Tibial artery (tissue), 4 donors: ENCODE measurements at regions not wholly inside any gene's neighbourhood (a gene's known extent, or its start where the extent isn't known, plus 50 kb on each side); places are given as distances from the start of the nearest gene placed in this dataset.

ENCODE experiments used
- DNase-seq, 2 donors: peaks; one replicate each; pipeline ENCODE4 v3.0.0-alpha.2; 2019
- H3K27ac ChIP-seq, 2 donors: fragments of 200-600 bp; sonication (generic) in 1 of 2; 1 replicate in 1 of 2; 2 replicates in 1 of 2; pipeline ENCODE4 v1.5.1; 2018 to 2019; ENCODE audit warnings: mild to moderate bottlenecking in 1 of 2
- H3K27me3 ChIP-seq, 2 donors: fragments of 200-600 bp; sonication (generic) in 1 of 2; one replicate each; pipeline versions ENCODE4 v1.5.1 to v1.6.0; 2016 to 2019
- H3K36me3 ChIP-seq, 3 donors: fragments of 200-600 bp; sonication (generic) in 2 of 3; one replicate each; pipeline ENCODE4 v1.5.1; 2016 to 2019; ENCODE audit warnings: mild to moderate bottlenecking in 2 of 3
- H3K4me1 ChIP-seq, 4 donors: fragments of 200-600 bp; sonication (generic) in 2 of 4; 1 replicate in 3 of 4; 2 replicates in 1 of 4; pipeline ENCODE4 v1.5.1; 2016 to 2019
- H3K4me3 ChIP-seq, 2 donors: fragments of 200-600 bp; sonication (generic) in 1 of 2; 1 replicate in 1 of 2; 2 replicates in 1 of 2; pipeline ENCODE4 v1.5.1; 2018 to 2019; ENCODE audit warnings: mild to moderate bottlenecking in 2 of 2
- H3K9me3 ChIP-seq, 3 donors: fragments of 200-600 bp; sonication (generic) in 1 of 3; one replicate each; pipeline ENCODE4 v1.5.1; 2016 to 2019
- intact Hi-C: fragments of 100-400 bp; cut with DNase I; formaldehyde crosslinking; loops from one replicate; pipeline ENCODE4 v1.15.0; 2023; ENCODE audit warnings: low total_unique reads
- TF ChIP-seq, protein P1 (sequence below), 2 experiments: fragments of 200-600 bp in 1 of 2; fragments of 450-650 bp in 1 of 2; IDR thresholded peaks; one replicate each; pipeline ENCODE4 v1.5.1; 2017 to 2019; ENCODE audit warnings: antibody characterized with exemption in 2 of 2, mild to moderate bottlenecking in 1 of 2, moderate library complexity in 1 of 2

DNA sequence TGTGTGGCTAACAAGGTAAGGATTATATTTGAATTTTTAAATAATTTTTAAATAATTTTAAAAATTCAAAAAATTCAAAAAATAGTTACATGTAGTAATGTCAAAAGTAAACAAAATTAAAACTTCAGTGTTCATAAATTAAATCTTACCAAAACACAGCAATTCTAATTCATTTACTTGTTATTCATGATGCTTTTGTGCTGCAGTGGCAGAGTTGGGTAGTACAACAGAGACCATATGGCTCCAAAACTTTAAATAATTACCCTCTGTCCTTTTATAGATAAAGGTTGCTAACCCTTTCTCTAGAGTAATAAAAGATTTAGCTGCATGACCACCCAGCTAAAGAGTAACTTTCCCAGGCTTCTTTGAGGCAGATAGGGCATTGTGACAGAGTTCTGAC, 1355.6 kb downstream of the FSTL5 start:
- H3K4me1 ChIP-seq, result no peaks in the 10 kb centered on the region
- H3K27ac ChIP-seq, result no peak overlapping the region
- TF ChIP-seq, protein P1, sequence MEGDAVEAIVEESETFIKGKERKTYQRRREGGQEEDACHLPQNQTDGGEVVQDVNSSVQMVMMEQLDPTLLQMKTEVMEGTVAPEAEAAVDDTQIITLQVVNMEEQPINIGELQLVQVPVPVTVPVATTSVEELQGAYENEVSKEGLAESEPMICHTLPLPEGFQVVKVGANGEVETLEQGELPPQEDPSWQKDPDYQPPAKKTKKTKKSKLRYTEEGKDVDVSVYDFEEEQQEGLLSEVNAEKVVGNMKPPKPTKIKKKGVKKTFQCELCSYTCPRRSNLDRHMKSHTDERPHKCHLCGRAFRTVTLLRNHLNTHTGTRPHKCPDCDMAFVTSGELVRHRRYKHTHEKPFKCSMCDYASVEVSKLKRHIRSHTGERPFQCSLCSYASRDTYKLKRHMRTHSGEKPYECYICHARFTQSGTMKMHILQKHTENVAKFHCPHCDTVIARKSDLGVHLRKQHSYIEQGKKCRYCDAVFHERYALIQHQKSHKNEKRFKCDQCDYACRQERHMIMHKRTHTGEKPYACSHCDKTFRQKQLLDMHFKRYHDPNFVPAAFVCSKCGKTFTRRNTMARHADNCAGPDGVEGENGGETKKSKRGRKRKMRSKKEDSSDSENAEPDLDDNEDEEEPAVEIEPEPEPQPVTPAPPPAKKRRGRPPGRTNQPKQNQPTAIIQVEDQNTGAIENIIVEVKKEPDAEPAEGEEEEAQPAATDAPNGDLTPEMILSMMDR (IDR thresholded peaks at IDR 0.05), result no peak
- DNase-seq, result no peak
- H3K9me3 ChIP-seq, result no peaks in the 10 kb centered on the region
- H3K36me3 ChIP-seq, result no peaks in the 10 kb centered on the region
- no peak overlapping the region for H3K4me3 ChIP-seq
- no peaks in the 10 kb centered on the region for H3K27me3 ChIP-seq
- intact Hi-C loops, result no loop called here

DNA sequence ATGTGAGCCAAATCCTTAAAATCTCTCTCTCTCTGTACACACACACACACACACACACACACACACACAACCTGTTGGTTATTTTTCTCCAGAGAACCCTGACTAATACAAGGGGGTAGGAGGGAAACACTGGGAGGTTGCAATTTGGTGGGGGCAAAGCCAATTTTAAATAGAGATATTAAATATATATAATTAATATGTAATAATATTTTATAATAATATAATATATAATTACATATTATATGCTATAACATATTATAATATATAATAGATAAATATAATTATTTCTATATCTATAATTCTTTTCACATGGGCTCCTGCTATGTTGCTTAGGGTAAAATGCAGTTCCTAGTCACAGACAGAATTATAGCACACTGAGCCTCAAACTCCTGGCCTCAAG, 1354.2 kb downstream of the FSTL5 start:
- DNase-seq, result no peak
- no peak overlapping the region for H3K4me3 ChIP-seq
- intact Hi-C loops, result no loop called here
- no peaks in the 10 kb centered on the region for H3K9me3 ChIP-seq
- no peaks in the 10 kb centered on the region for H3K36me3 ChIP-seq
- no peaks in the 10 kb centered on the region for H3K4me1 ChIP-seq
- H3K27ac ChIP-seq, result no peak overlapping the region
- H3K27me3 ChIP-seq, result no peaks in the 10 kb centered on the region
- TF ChIP-seq, protein P1 (IDR thresholded peaks at IDR 0.05), result no peak

DNA sequence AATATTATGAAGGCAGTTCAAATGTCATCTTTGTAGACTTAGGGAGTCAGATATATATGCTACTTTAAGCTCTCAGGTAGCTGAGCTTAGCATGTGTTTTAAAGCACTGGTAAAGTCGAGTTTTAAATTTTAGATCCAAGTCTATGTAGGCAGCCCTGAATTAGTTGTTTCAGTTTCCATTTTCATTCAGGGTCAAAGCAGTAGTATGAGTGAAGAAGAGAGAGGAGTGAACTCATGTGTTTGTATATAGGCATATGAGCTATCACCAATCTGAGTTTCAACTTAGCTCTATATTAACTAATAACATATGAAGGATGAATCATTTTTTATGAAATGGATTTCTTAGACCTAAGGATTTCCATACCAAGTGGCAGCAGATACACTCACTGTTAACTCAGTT, 1353.4 kb downstream of the FSTL5 start:
- Histone ChIP-seq H3K27ac (no peak overlapping the region), H3K9me3 (no peaks in the 10 kb centered on the region), H3K36me3 (no peaks in the 10 kb centered on the region), H3K4me3 (no peak overlapping the region), H3K4me1 (no peaks in the 10 kb centered on the region), H3K27me3 (no peaks in the 10 kb centered on the region)
- TF ChIP-seq, protein P1 (IDR thresholded peaks at IDR 0.05), result no peak
- no peak for DNase-seq
- intact Hi-C loops, result no loop called here

DNA sequence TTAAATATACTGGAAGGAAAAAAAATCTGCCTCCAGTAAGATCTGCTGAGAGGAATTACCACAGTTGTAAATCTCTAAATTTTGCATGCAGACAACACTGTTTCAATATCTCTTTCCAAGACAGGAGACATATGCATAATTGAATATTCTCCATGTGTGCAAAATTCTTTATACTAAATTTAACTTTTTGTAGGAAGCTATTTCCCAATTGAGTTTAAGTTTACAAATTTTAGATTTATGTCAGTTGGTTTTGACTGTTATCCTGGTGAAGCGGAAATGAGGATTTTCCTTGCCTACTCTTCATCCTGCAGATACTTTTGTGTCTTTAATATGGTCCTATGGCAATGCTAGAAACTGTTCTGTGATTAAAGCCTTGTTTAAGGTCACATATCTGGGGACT, 1352.9 kb downstream of the FSTL5 start:
- TF ChIP-seq, protein P1 (IDR thresholded peaks at IDR 0.05), result no peak
- no peaks in the 10 kb centered on the region for H3K4me1 ChIP-seq
- DNase-seq, result no peak
- H3K27me3 ChIP-seq, result no peaks in the 10 kb centered on the region
- no peak overlapping the region for H3K4me3 ChIP-seq
- no peaks in the 10 kb centered on the region for H3K9me3 ChIP-seq
- intact Hi-C loops, result no loop called here
- H3K36me3 ChIP-seq, result no peaks in the 10 kb centered on the region
- H3K27ac ChIP-seq, result no peak overlapping the region

DNA sequence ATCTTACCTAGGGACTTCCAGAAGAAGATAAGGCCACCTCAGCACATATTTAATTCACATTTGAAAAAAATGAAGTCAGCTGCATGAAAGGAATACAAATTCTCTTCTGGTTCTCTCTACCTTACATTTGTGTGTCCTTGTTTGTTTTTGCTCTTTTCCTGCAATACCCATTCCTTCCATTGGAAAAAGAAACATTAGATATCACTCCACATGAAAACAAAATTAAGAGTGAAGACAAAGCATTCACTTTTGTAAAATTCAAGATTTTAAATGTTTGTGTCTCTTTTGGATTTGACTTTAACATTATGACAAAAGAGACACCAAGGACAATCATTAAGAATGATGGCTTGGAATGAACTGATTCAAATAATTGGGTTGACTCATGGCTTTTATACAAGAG, 1351.8 kb downstream of the FSTL5 start:
- TF ChIP-seq, protein P1 (IDR thresholded peaks at IDR 0.05), result no peak
- no peaks in the 10 kb centered on the region for H3K4me1 ChIP-seq
- no peaks in the 10 kb centered on the region for H3K27me3 ChIP-seq
- no peak for DNase-seq
- no peaks in the 10 kb centered on the region for H3K9me3 ChIP-seq
- no peak overlapping the region for H3K27ac ChIP-seq
- intact Hi-C loops, result no loop called here
- H3K4me3 ChIP-seq, result no peak overlapping the region
- H3K36me3 ChIP-seq, result no peaks in the 10 kb centered on the region

DNA sequence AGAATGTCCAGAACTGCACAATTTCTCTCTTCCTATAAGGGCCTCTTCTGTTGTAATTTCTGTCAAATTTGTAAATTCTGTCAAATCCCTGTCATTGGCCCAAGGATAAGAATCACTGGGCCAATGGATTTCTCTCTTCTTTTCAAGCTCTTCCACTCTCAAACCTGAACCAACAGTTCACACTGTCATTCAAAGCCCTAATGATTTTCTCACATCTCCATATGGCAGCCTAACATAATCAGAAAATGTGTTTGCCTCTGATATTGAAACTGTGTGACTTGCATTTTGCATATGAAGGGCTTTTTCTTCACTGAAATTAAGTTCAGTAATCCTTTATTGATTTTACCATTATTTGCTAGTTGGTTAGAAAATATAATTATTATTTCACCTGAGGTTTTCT, 1349.1 kb downstream of the FSTL5 start:
- no peak for DNase-seq
- H3K4me3 ChIP-seq, result no peak overlapping the region
- TF ChIP-seq, protein P1 (IDR thresholded peaks at IDR 0.05), result no peak
- no peaks in the 10 kb centered on the region for H3K9me3 ChIP-seq
- H3K27ac ChIP-seq, result no peak overlapping the region
- no peaks in the 10 kb centered on the region for H3K27me3 ChIP-seq
- no peaks in the 10 kb centered on the region for H3K36me3 ChIP-seq
- no peaks in the 10 kb centered on the region for H3K4me1 ChIP-seq
- intact Hi-C loops, result no loop called here
